ENCODE measurements at regions not wholly inside any gene's neighbourhood (a gene's known extent, or its start where the extent isn't known, plus 50 kb on each side); places are given as distances from the start of the nearest gene placed in this dataset.
A peak's percentile ranks its signal among the peaks of the same experiment; 100 is the strongest.

DNA sequence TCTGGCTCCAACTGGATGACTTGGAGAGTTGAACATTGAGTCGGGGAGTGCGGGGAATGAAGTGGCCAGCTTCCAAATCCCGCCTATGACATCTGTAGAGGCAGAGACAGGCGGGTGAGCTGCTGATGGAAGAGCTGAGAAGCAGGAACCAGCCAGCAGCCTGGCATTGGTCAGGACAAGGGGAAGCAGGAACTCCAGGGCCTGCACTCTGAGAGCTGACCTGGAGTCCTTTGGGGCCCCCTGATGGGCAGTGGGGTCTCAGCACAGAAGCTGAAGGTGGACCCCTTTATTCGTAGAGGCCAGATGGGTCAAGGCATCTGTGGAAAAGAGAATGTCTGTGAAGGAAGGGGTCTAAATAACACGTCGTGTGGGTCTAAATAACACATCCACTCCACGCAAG is 57.0 kb downstream of the SEC61G start:
- TF ChIP-seq, protein P1, sequence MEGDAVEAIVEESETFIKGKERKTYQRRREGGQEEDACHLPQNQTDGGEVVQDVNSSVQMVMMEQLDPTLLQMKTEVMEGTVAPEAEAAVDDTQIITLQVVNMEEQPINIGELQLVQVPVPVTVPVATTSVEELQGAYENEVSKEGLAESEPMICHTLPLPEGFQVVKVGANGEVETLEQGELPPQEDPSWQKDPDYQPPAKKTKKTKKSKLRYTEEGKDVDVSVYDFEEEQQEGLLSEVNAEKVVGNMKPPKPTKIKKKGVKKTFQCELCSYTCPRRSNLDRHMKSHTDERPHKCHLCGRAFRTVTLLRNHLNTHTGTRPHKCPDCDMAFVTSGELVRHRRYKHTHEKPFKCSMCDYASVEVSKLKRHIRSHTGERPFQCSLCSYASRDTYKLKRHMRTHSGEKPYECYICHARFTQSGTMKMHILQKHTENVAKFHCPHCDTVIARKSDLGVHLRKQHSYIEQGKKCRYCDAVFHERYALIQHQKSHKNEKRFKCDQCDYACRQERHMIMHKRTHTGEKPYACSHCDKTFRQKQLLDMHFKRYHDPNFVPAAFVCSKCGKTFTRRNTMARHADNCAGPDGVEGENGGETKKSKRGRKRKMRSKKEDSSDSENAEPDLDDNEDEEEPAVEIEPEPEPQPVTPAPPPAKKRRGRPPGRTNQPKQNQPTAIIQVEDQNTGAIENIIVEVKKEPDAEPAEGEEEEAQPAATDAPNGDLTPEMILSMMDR (conservative IDR thresholded peaks at IDR 0.05; ENCODE audit: low read depth in 2 of 2) = peak; percentile 16 to 58; a peak in 2 of 4 replicates
- TF ChIP-seq POLR2AphosphoS5 (IDR thresholded peaks at IDR 0.05; ENCODE audit: low read depth) (no peak), EZH2 (IDR thresholded peaks at IDR 0.05; ENCODE audit: low read depth, unreplicated experiment) (no peak)
- TF ChIP-seq, protein P2, sequence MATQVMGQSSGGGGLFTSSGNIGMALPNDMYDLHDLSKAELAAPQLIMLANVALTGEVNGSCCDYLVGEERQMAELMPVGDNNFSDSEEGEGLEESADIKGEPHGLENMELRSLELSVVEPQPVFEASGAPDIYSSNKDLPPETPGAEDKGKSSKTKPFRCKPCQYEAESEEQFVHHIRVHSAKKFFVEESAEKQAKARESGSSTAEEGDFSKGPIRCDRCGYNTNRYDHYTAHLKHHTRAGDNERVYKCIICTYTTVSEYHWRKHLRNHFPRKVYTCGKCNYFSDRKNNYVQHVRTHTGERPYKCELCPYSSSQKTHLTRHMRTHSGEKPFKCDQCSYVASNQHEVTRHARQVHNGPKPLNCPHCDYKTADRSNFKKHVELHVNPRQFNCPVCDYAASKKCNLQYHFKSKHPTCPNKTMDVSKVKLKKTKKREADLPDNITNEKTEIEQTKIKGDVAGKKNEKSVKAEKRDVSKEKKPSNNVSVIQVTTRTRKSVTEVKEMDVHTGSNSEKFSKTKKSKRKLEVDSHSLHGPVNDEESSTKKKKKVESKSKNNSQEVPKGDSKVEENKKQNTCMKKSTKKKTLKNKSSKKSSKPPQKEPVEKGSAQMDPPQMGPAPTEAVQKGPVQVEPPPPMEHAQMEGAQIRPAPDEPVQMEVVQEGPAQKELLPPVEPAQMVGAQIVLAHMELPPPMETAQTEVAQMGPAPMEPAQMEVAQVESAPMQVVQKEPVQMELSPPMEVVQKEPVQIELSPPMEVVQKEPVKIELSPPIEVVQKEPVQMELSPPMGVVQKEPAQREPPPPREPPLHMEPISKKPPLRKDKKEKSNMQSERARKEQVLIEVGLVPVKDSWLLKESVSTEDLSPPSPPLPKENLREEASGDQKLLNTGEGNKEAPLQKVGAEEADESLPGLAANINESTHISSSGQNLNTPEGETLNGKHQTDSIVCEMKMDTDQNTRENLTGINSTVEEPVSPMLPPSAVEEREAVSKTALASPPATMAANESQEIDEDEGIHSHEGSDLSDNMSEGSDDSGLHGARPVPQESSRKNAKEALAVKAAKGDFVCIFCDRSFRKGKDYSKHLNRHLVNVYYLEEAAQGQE (IDR thresholded peaks at IDR 0.05; ENCODE audit: unreplicated experiment) = no peak
